MCF 10A (cell line): ENCODE measurements at regions not wholly inside any gene's neighbourhood (a gene's known extent, or its start where the extent isn't known, plus 50 kb on each side); places are given as distances from the start of the nearest gene placed in this dataset.

Experiments
- BruUV-seq: library from RNA; stranded (reverse); fragments of 400-500 nt; replicated peaks from 2 replicates; lab custom pipeline; 2021; lab: Mats Ljungman, UMichigan
- CTCF ChIA-PET: fragments of 300-600 bp; sonication (Branson Sonifier 250); formaldehyde crosslinking; extraction: SDS; loops from one replicate; lab custom pipeline; 2021; ENCODE audit warnings: antibody characterized with exemption, inconsistent platforms; lab: Yijun Ruan, JAX
- POLR2A ChIA-PET: fragments of 300-600, 350-650 bp; sonication (Branson Sonifier 250); formaldehyde crosslinking; extraction: SDS; loops from one replicate; lab custom pipeline; 2020; ENCODE audit warnings: antibody characterized with exemption, inconsistent platforms; lab: Yijun Ruan, JAX
- DNase-seq: peaks from one replicate; pipeline ENCODE4 v3.0.0-alpha.2; 2018; ENCODE audit not compliant: unreplicated experiment
- H3K27ac Mint-ChIP-seq: one replicate; pipeline ENCODE4 v1.8.0; 2022; ENCODE audit warnings: mild to moderate bottlenecking, low read depth, mixed read lengths; ENCODE audit not compliant: unreplicated experiment
- H3K27me3 Mint-ChIP-seq: one replicate; pipeline ENCODE4 v1.8.0; 2022; ENCODE audit warnings: mixed read lengths; ENCODE audit not compliant: insufficient read depth, unreplicated experiment
- H3K36me3 Mint-ChIP-seq: one replicate; pipeline ENCODE4 v1.8.0; 2022; ENCODE audit warnings: mild to moderate bottlenecking, moderate library complexity, mixed read lengths; ENCODE audit not compliant: insufficient read depth, unreplicated experiment
- H3K4me1 Mint-ChIP-seq: one replicate; pipeline ENCODE4 v1.8.0; 2022; ENCODE audit warnings: mixed read lengths; ENCODE audit not compliant: insufficient read depth, unreplicated experiment
- H3K4me3 Mint-ChIP-seq: one replicate; pipeline ENCODE4 v1.8.0; 2022; ENCODE audit warnings: mild to moderate bottlenecking, moderate library complexity, mixed read lengths; ENCODE audit not compliant: unreplicated experiment
- H3K9me3 Mint-ChIP-seq: one replicate; pipeline ENCODE4 v1.8.0; 2022; ENCODE audit warnings: mixed read lengths; ENCODE audit not compliant: unreplicated experiment
- intact Hi-C: fragments of 100-400 bp; cut with micrococcal nuclease; formaldehyde crosslinking; loops from 2 replicates; pipeline ENCODE4 v1.14.1; 2022
- TF ChIP-seq, protein P1 (sequence below): fragments of 200-600 bp; IDR thresholded peaks from one replicate; pipeline ENCODE4 v1.8.0; 2022; ENCODE audit warnings: antibody characterized with exemption, mild to moderate bottlenecking; ENCODE audit not compliant: unreplicated experiment

DNA sequence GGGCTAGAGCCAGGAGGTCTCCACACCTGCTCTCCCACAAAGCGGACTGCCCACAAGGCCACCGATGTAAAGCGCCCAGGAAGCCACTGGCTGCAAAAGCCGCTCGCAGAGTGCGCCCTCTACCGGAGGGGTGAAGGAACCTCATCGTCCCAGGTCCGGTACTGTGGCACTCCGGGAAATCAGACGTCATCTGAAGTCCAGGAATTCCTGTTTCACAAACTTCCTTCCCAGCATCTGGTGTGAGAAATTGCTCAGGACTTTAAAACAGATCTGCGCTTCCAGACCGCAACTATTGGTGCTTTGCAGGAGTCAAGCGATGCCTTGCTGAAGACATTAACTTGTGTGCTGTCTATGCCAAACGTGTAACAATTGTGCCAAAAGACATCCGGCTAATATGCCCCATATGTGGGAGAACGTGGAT, 115.1 kb upstream of the ARID1B start:
- peaks cover 19% of the 10 kb centered on the region for H3K27me3 Mint-ChIP-seq
- DNase-seq, result peak; percentile 66
- no peaks in the 10 kb centered on the region for H3K9me3 Mint-ChIP-seq
- H3K27ac Mint-ChIP-seq, result no peak overlapping the region
- CTCF ChIA-PET, result interaction anchor here (0.8 kb wide), 1 partner anchor 43 kb away, joined by 3 read pairs; no protein-coding TSS in a partner anchor
- BruUV-seq, result no TSS peak
- H3K36me3 Mint-ChIP-seq, result no peaks in the 10 kb centered on the region
- TF ChIP-seq, protein P1, sequence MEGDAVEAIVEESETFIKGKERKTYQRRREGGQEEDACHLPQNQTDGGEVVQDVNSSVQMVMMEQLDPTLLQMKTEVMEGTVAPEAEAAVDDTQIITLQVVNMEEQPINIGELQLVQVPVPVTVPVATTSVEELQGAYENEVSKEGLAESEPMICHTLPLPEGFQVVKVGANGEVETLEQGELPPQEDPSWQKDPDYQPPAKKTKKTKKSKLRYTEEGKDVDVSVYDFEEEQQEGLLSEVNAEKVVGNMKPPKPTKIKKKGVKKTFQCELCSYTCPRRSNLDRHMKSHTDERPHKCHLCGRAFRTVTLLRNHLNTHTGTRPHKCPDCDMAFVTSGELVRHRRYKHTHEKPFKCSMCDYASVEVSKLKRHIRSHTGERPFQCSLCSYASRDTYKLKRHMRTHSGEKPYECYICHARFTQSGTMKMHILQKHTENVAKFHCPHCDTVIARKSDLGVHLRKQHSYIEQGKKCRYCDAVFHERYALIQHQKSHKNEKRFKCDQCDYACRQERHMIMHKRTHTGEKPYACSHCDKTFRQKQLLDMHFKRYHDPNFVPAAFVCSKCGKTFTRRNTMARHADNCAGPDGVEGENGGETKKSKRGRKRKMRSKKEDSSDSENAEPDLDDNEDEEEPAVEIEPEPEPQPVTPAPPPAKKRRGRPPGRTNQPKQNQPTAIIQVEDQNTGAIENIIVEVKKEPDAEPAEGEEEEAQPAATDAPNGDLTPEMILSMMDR, result peak; percentile 69
- H3K4me3 Mint-ChIP-seq, result no peak overlapping the region
- intact Hi-C loops, result no loop called here
- POLR2A ChIA-PET, result no interaction called here
- H3K4me1 Mint-ChIP-seq, result no peaks in the 10 kb centered on the region

DNA sequence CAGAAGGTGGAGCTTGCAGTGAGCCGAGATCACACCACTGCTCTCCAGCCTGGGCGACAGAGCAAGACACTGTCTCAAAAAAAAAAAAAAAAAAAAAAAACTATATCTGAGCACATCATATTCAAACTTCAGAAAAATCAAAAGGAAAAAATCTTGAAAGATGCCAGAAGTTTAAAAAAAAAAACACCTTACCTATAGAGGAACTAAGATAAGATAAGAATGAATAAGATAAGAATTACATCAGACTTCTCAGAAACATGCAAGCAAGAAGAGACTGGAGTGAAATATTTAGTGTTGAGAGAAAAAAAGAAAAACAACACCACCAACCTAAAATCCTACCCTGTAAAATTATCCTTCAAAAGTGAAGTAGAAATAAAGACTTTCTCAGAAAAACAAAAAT, 116.8 kb upstream of the ARID1B start:
- H3K27ac Mint-ChIP-seq, result no peak overlapping the region

DNA sequence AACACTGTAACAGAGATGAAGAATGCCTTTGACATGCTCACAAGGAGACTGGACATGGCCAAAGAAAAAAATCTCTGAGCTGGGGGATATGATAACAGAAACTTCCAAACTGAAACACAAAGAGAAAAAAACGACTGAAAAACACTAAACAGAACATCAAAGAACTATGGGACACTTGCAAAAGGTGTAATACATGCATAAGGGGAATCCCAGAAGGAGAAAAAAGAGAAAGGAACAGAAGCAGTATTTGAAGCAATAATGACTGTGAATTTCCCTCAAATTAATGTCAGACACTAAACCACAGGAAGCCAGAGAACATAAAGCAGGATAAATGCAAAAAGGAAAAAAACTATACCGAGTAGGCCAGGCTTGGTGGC, 117.4 kb upstream of the ARID1B start:
- ChIA-PET POLR2A (interaction anchor here (0.6 to 1.1 kb wide), 2 partner anchors 115 to 1104 kb away, joined by 3 read pairs; no protein-coding TSS in a partner anchor), CTCF (interaction anchor here (0.6 to 1.1 kb wide), 2 partner anchors 22 to 1130 kb away, joined by 3 read pairs; no protein-coding TSS in a partner anchor)
- H3K27ac Mint-ChIP-seq, result no peak overlapping the region
- H3K36me3 Mint-ChIP-seq, result no peaks in the 10 kb centered on the region
- no peak for DNase-seq
- TF ChIP-seq, protein P1, result no peak
- H3K4me3 Mint-ChIP-seq, result no peak overlapping the region
- intact Hi-C loops, result no loop called here
- no peaks in the 10 kb centered on the region for H3K27me3 Mint-ChIP-seq
- H3K9me3 Mint-ChIP-seq, result no peaks in the 10 kb centered on the region
- no peaks in the 10 kb centered on the region for H3K4me1 Mint-ChIP-seq
- BruUV-seq, result no TSS peak

More for the DNA sequence above, 116.8 kb upstream of the ARID1B start:
- no peak for DNase-seq
- H3K36me3 Mint-ChIP-seq, result no peaks in the 10 kb centered on the region
- peaks cover 3% of the 10 kb centered on the region for H3K27me3 Mint-ChIP-seq
- no TSS peak for BruUV-seq
- H3K4me3 Mint-ChIP-seq, result no peak overlapping the region
- H3K4me1 Mint-ChIP-seq, result no peaks in the 10 kb centered on the region
- POLR2A ChIA-PET, result no interaction called here
- TF ChIP-seq, protein P1, result no peak
- intact Hi-C loops, result no loop called here
- no peaks in the 10 kb centered on the region for H3K9me3 Mint-ChIP-seq
- CTCF ChIA-PET, result interaction anchor here (0.6 to 1.1 kb wide), 3 partner anchors 22 to 1131 kb away, joined by 3 read pairs; no protein-coding TSS in a partner anchor

DNA sequence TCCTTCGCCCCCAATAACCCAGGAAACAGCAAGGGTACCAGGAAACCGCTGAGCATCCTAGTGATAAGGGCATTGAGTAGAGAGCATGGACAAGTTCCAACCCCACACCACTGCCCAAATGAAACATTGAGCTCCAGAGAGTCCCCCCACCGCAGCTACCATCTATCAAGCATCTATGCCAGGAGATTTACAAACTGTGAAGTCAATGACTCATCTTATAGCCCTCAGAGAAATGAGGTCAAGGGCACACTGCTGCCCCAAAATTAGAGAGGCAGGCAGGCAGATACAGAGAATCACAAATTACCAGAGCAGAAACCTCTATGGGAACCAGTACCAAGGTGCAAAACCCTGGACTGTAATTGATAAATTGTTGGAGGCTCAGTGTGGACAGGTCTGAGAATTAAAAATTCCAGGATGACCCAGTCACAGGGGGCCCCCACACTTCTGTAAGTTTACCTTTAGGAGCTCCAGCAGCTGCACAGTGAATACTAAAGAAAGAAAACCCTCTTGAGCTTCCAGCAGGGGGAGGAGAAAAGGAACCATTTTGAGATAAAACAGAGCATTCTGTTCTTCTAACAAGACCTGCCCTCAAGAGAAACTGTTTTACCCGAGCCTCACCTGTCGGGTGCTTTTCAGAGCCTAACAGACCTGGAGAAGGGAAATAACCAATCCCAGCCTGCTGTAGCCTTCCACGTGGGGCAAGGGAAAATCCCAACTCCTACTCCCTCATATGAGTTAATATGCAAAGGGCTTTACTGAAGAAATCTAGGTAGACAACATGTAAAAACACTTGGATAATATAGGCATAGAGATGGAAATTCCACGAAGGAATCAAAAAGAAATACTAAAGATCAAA, 118.0 kb upstream of the ARID1B start:
- POLR2A ChIA-PET, result interaction anchor here (0.6 to 1.1 kb wide), 2 partner anchors 114 to 1103 kb away, joined by 3 read pairs; no protein-coding TSS in a partner anchor
- BruUV-seq, result no TSS peak
- intact Hi-C loops, result no loop called here

More for the DNA sequence above, 118.0 kb upstream of the ARID1B start:
- no peaks in the 10 kb centered on the region for H3K9me3 Mint-ChIP-seq
- H3K27ac Mint-ChIP-seq, result no peak overlapping the region
- no peak for DNase-seq
- no peaks in the 10 kb centered on the region for H3K36me3 Mint-ChIP-seq
- peaks cover under 1% of the 10 kb centered on the region for H3K27me3 Mint-ChIP-seq
- no peaks in the 10 kb centered on the region for H3K4me1 Mint-ChIP-seq
- CTCF ChIA-PET, result interaction anchor here (0.6 to 1.1 kb wide), 2 partner anchors 21 to 483 kb away, joined by 3 read pairs; no protein-coding TSS in a partner anchor
- TF ChIP-seq, protein P1, result no peak
- H3K4me3 Mint-ChIP-seq, result no peak overlapping the region
